ENCODE measurements at regions not wholly inside any gene's neighbourhood (a gene's known extent, or its start where the extent isn't known, plus 50 kb on each side); places are given as distances from the start of the nearest gene placed in this dataset.

GRCh38 chr12:13552830-13553229 is 356.3 kb downstream of the EMP1 start:
- Histone ChIP-seq H3K79me2 (ENCODE audit: insufficient read depth, low read length) (no peaks in the 10 kb centered on the region), H3K36me3 (ENCODE audit: control insufficient read depth in 1 of 2, insufficient read depth in 2 of 2, low read length in 2 of 2) (no peaks in the 10 kb centered on the region), H3K9ac (ENCODE audit: low read length) (no peak overlapping the region), H2AFZ (ENCODE audit: low read depth, low read length, poor library complexity, severe bottlenecking) (no peak overlapping the region), H3K4me2 (ENCODE audit: low read length) (no peak overlapping the region), H3K9me2 (ENCODE audit: insufficient read depth) (no peaks in the 10 kb centered on the region), H3K27me3 (ENCODE audit: insufficient read depth, low read length) (no peaks in the 10 kb centered on the region), H3K9me3 (ENCODE audit: control insufficient read depth in 1 of 2, insufficient read depth in 1 of 2, low read depth in 1 of 2, low read length in 2 of 2) (no peaks in the 10 kb centered on the region), H3K27ac (ENCODE audit: low read depth, low read length) (no peak overlapping the region), H3K4me3 (replicated peaks in 1 of 2; ENCODE audit: low read depth in 1 of 2, low read length in 2 of 2) (no peak overlapping the region), H3K4me1 (ENCODE audit: control insufficient read depth in 1 of 2, insufficient read depth in 2 of 2, low read length in 2 of 2) (peaks cover 2 to 10% of the 10 kb centered on the region in 2 experiments; a peak in 2 of 4 replicates), H4K20me1 (ENCODE audit: insufficient read depth) (no peaks in the 10 kb centered on the region)
- ChIA-PET RAD21 (ENCODE audit: low non-redundant PET in 1 of 2, low total read pairs in 2 of 2, uncharacterized antibody in 2 of 2, unreplicated experiment in 2 of 2) (no interaction called here), POLR2A (no interaction called here), CTCF (no interaction called here)
- ATAC-seq (no peak), DNase-seq (ENCODE audit: low read depth, low spot score) (no peak)
- TF ChIP-seq SIN3A (IDR thresholded peaks at IDR 0.05; ENCODE audit: low read depth) (no peak), POLR2AphosphoS5 (IDR thresholded peaks at IDR 0.05; ENCODE audit: low read depth, low read length) (no peak), JUND (IDR thresholded peaks at IDR 0.05) (no peak), POLR2A (IDR thresholded peaks at IDR 0.05; ENCODE audit: borderline replicate concordance, extremely low read depth, insufficient read depth, insufficient read length) (no peak), CBX3 (IDR thresholded peaks at IDR 0.05; ENCODE audit: low read depth) (no peak), EZH2phosphoT487 (IDR thresholded peaks at IDR 0.05; ENCODE audit: borderline replicate concordance) (no peak), REST (IDR thresholded peaks at IDR 0.05; ENCODE audit: low read depth) (no peak), MAX (IDR thresholded peaks at IDR 0.05) (no peak), ELF1 (IDR thresholded peaks at IDR 0.05; ENCODE audit: borderline replicate concordance, low read depth) (no peak), SRF (IDR thresholded peaks at IDR 0.05; ENCODE audit: low read depth) (no peak), SP1 (IDR thresholded peaks at IDR 0.05; ENCODE audit: low read depth) (no peak), FOSL1 (IDR thresholded peaks at IDR 0.05; ENCODE audit: low read depth) (no peak), TCF7L2 (IDR thresholded peaks at IDR 0.05; ENCODE audit: borderline replicate concordance, extremely low read depth, insufficient read depth, insufficient read length) (no peak), EGR1 (IDR thresholded peaks at IDR 0.05; ENCODE audit: low read depth) (no peak), EZH2 (IDR thresholded peaks at IDR 0.05) (no peak), YY1 (IDR thresholded peaks at IDR 0.05; ENCODE audit: extremely low read depth, insufficient replicate concordance, low read depth, low read length) (no peak)
- TF ChIP-seq, protein P1, sequence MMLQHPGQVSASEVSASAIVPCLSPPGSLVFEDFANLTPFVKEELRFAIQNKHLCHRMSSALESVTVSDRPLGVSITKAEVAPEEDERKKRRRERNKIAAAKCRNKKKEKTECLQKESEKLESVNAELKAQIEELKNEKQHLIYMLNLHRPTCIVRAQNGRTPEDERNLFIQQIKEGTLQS (IDR thresholded peaks at IDR 0.05) = no peak
- intact Hi-C loops (cut with micrococcal nuclease) = no loop called here
- no TSS peak for BruUV-seq (replicated peaks)

All from HCT116 (cell line).